GM13976 (cell line): ENCODE measurements at regions not wholly inside any gene's neighbourhood (a gene's known extent, or its start where the extent isn't known, plus 50 kb on each side); places are given as distances from the start of the nearest gene placed in this dataset.

ENCODE experiments used
- DNase-seq: peaks from one replicate; pipeline ENCODE4 v3.0.0; 2012; ENCODE audit warnings: low spot score
- CTCF ChIP-seq: IDR thresholded peaks from 2 replicates; pipeline ENCODE4 v1.5.1; 2012; ENCODE audit warnings: borderline replicate concordance, mild to moderate bottlenecking; ENCODE audit not compliant: insufficient read depth; ENCODE audit errors: extremely low read depth, missing control alignments, control extremely low read depth
- in situ Hi-C: fragments of 300-500 bp; cut with MboI; formaldehyde crosslinking; loops from one replicate; pipeline ENCODE4 v1.12.0; 2022; ENCODE audit warnings: low sequenced_read_pairs, mixed read lengths, inconsistent platforms; ENCODE audit not compliant: unreplicated experiment

- no peak for TF ChIP-seq CTCF
- DNase-seq, result no peak
- in situ Hi-C loops, result no loop called here
Measured at GRCh38 chr15:93460717-93461116, 371.7 kb upstream of the RGMA start.

- in situ Hi-C loops, result no loop called here
- TF ChIP-seq CTCF, result no peak
- DNase-seq, result no peak
Measured at GRCh38 chr15:93459396-93459795, 370.4 kb upstream of the RGMA start.

- no peak for TF ChIP-seq CTCF
- DNase-seq, result no peak
- in situ Hi-C loops, result no loop called here
Measured at GRCh38 chr15:93458597-93458996, 369.6 kb upstream of the RGMA start.

GRCh38 chr15:93454788-93455187 lies 365.8 kb upstream of the RGMA start:
- in situ Hi-C loops, result no loop called here
- DNase-seq, result no peak
- TF ChIP-seq CTCF, result no peak

- in situ Hi-C loops, result no loop called here
- no peak for DNase-seq
- TF ChIP-seq CTCF, result no peak
Measured at GRCh38 chr15:93452537-93453211, 363.7 kb upstream of the RGMA start.

- in situ Hi-C loops, result no loop called here
- DNase-seq, result no peak
- TF ChIP-seq CTCF, result no peak
Measured at GRCh38 chr15:93451822-93452221, 362.8 kb upstream of the RGMA start.
